H4 (cell line): ENCODE measurements at regions not wholly inside any gene's neighbourhood (a gene's known extent, or its start where the extent isn't known, plus 50 kb on each side); places are given as distances from the start of the nearest gene placed in this dataset.

ENCODE experiments used
- DNase-seq: peaks from one replicate; pipeline ENCODE4 v3.0.0-alpha.2; 2015; ENCODE audit warnings: low spot score

GRCh38 chr6:91476000-91476399 lies 889.1 kb upstream of the MAP3K7 start:
- peak; percentile 86 for DNase-seq

- no peak for DNase-seq
These were observed 878.5 kb upstream of the MAP3K7 start for GRCh38 chr6:91465393-91465792.

GRCh38 chr6:91464718-91465117 lies 877.8 kb upstream of the MAP3K7 start:
- DNase-seq, result no peak

DNA sequence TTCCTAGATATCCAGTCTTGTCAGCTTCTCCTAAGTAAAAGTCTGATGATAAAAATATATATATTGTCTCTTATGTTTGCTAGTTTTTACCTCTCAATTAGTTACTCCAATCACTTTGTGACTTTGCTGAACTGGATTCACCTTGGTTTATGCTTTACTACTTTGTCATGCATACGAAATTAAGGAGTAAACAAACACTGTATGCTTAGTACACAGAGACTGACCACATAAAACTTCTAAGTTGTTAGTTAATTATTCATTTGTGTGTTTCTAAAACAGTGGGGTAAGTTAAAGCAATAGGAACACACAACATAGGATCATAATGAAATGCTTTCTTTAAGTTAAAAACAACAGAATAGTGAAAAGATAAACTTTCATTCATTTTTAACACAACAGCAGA lies 877.3 kb upstream of the MAP3K7 start:
- DNase-seq, result no peak

DNA sequence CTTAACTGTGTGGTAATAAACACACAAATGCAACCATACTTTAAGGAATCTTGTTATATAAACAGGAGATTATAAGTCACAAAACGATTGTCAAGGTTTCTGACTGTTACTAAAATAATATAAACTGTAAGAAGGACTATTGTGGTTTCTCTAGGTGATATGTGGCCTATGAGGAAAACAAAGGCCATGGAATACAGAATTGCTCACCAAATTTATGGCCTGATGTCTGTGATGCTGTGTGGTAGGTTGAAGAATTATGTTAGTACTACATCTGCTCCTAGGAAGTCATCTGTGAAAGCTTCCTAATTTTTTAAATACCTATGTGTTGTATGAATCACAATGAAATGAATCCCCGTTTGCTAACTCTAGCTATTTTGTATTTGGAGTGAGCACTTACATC lies 875.4 kb upstream of the MAP3K7 start:
- DNase-seq, result peak; percentile 25

DNA sequence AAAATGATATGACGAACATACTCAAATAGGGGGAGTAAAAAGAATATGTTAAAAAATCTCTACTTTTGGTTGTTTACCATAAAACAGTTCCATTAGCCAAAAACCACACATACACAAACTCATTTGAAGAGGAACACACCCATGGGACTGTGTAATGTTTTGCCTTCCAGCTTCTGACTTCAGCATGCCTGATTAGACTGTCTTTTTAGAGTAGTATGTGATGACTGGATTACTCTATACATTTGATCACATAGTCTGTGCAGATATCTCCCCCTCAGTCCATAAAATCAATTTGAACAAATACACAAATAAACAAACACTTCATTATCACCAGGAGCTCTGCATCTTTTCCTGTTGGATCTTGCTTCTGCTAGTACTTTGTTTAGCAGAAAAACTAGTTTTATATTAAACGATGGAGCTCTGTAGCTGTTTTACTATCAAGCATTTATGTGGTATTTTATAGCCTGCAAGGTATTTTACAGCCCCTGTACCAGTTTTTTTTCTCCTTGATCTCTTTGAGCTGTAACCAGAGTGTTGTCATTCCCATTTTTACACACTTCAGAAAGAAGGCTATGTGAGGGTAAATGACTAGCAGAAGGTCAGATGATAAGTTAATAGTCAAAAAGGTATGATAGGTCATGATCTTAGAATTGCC lies 866.5 kb upstream of the MAP3K7 start:
- no peak for DNase-seq

GRCh38 chr6:91449539-91449938 lies 862.7 kb upstream of the MAP3K7 start:
- DNase-seq, result no peak

DNA sequence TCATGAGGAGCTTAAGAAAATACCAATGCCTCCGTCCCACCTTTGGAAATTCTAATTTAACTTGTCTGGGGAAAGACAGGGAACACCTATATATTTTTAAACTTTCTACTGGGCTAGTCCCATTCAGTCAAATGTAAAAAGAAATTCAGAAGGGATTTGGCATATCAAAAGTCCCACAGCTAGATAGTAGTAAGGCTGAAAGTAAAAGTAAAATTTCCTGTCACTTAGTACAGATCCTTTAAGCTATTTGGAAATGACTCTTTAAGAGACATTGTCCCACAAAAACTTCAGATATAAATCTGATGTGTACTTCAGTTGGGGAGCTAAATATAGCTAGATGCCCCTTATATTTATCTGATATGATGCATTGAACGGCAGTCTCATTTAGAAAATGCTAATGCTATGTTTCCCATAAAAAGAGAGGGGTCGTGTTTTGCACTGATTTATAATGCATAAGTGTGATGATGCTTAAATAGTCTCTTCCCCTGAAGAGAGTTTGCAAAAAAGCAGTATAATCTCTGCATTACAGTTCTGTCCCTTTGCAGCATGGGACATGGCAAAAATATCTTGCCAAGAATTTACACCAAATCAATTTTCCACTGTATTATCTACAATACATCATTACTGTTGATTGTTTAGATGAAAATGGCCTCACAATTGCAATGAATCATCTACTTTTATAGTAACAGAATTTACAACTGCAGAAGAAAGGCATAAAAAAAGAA lies 860.8 kb upstream of the MAP3K7 start:
- no peak for DNase-seq

- DNase-seq, result no peak
These were observed 860.2 kb upstream of the MAP3K7 start for GRCh38 chr6:91447081-91447480.

- DNase-seq, result no peak
These were observed 856.5 kb upstream of the MAP3K7 start for GRCh38 chr6:91443405-91443804.

- DNase-seq, result no peak
These were observed 855.5 kb upstream of the MAP3K7 start for GRCh38 chr6:91442342-91442741.

DNA sequence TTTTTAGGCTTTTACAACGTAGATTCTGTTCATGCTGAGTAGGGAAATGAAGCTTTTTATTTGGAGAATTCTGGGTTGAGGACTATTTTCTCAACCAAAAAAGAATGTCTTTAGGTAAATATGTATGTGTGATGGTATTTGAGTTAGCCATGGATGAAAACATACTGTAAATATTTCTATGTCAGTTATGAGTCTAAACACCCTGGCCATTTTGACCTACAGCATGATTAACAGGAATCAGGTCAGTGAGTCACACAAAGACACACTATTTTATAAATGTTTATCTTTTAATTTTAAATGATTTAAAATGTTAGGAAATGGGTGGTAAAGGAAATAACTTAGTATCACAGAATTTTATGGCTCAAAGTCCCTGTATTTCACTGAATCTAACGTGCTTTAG lies 851.7 kb upstream of the MAP3K7 start:
- no peak for DNase-seq

DNA sequence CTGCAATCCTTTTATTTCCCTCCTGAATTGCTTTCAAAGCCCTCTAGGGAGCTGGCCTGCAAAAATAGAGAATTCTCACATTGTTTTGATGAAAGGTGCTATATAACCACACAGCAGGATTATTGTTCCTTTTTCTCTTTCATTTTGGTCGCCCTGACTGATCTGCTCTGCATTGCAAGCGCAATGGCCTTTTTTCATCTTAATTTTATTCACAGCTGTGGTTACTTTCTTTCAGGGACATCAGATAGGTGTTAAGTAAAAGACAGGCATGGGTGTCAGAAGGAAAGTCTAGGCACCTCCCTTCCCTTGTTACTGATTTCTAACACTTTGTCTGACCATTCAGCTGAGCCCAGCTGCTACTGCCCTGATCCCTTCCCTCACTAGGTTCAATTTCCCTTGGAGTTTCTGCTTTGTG lies 850.5 kb upstream of the MAP3K7 start:
- DNase-seq, result no peak

DNA sequence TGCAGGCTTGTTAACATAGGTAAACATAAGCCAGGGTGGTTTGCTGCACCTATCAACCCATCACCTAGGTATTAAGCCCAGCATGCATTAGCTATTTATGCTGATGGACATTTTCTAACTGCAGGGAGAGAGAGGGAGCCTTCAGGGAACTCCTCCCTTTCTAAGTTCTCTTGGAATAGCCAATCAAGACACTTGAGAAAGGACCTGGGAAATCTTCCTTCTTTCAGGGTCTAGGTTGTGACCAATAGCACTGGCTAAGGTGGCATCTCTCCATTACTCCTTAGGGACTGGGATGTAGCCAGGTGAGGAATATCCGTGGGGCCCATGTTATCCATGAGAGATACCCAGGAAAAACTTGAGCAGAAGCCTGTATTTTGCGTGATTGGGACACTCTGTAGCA lies 849.6 kb upstream of the MAP3K7 start:
- DNase-seq, result no peak

DNA sequence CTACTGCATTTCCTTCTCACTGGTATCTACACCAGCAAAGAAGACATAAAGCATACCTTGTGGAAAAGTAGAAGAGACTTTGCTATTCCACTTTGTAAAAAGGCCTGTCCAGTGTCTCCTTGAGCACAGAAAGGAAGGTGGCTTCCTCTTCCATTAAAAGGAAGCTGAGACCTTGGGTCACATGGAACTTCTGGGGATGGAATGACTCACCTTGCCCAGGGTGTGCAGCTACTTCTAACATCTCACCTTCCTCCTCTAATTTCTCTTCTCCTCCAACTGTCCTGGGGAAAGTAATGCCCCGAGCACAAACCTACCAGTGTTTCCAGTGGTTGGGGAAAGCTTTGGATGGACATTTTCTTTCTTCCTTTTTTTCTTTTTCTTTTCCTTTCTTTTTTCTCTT lies 848.8 kb upstream of the MAP3K7 start:
- DNase-seq, result no peak

DNA sequence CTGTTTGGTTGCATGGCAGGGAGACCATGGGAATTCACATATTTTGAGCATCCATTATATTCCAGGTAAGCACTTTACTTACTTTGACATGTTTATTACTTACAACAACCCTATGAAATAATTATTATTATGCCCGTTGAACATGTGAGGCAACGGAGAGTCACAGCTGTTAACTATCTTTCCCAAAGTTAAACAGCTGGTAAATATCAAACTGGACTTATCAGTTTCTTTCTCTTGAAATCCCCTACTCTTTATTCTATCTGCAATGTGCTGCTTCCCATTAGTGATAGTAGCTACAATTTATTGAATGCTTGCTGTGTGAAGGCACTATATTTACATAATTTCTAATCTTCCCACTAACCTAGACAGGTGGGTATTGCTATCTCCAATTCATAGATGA lies 847.7 kb upstream of the MAP3K7 start:
- no peak for DNase-seq

GRCh38 chr6:91433660-91434534 lies 847.0 kb upstream of the MAP3K7 start:
- no peak for DNase-seq

DNA sequence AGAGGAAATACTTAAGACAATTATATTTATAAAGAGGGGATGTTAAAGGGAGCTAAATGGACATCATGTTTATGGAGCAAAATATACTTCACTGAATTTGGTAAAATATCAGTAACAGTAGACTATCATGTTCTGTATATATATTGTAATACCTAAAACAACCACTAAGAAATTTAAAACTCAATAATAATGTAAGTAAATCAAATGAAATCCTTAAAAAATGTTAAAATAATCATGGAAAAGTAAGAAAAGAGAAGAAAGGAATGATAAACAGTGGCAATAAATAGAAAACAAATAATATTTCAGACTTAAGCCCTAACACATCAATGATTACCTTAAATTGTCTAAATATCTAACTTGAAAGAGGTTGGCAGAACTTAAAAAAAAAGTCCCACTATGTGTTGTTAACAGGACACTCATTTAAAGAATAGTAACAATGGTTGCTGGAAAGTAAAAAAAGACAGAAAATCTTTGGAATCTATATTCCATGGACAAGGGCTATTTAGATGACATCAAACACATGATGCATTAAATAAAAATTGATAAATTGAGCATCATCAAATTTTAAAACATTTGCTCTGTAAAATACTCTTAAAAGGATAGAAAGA lies 842.2 kb upstream of the MAP3K7 start:
- DNase-seq, result no peak

- DNase-seq, result no peak
These were observed 841.4 kb upstream of the MAP3K7 start for GRCh38 chr6:91428296-91428695.

- DNase-seq, result no peak
These were observed 833.4 kb upstream of the MAP3K7 start for GRCh38 chr6:91420243-91420642.

DNA sequence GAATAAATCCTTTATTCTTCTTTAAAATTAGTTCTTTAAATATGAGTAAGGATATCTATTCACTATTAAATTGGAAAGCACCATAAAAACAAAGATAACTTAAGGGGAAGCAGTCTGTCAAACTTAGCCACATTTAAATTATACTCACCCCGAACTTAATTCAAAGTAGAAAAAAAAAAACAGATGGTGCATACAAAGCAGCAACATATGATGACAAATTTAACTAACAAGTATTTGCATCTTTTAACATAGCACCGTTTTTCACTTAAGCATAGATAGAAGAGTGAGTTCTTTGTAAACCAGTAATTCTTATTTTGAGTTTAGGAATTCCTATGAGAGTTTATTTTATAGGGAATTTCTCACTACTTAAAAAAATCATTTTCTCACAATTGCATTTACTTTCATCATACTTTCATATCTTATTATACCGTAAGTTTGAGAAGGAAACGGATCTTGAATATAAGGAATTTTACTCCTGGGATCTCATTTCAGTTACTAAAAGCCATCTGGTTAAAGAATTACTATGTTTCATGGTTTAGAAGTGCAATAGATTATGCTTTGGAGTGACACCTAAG lies 828.2 kb upstream of the MAP3K7 start:
- no peak for DNase-seq

GRCh38 chr6:91412532-91412931 lies 825.7 kb upstream of the MAP3K7 start:
- no peak for DNase-seq
